ENCODE measurements at regions not wholly inside any gene's neighbourhood (a gene's known extent, or its start where the extent isn't known, plus 50 kb on each side); places are given as distances from the start of the nearest gene placed in this dataset.

GRCh38 chr6:155589190-155589589, 133.6 kb upstream of the NOX3 start:
- Histone ChIP-seq H2BK20ac (ENCODE audit: low read depth, low read length) (no peak overlapping the region), H3K9me1 (ENCODE audit: insufficient read depth, low read length) (no peaks in the 10 kb centered on the region), H3K9ac (ENCODE audit: low read depth, low read length) (no peak overlapping the region), H2AK9ac (replicated peaks; ENCODE audit: low read depth, low read length, poor library complexity) (no peak overlapping the region), H3K79me1 (ENCODE audit: low read depth in 1 of 2, low read length in 2 of 2) (no peaks in the 10 kb centered on the region), H4K20me1 (ENCODE audit: insufficient read depth, low read length) (no peaks in the 10 kb centered on the region), H3K4me3 (ENCODE audit: insufficient read depth, low read depth, low read length) (no peak overlapping the region), H2BK15ac (ENCODE audit: low read depth, low read length) (no peak overlapping the region), H3K23ac (ENCODE audit: low read depth, low read length) (no peak overlapping the region), H2BK5ac (ENCODE audit: low read depth, low read length, poor library complexity, severe bottlenecking) (no peak overlapping the region), H4K5ac (ENCODE audit: low read depth, low read length) (no peak overlapping the region), H3K4me1 (ENCODE audit: control insufficient read depth, insufficient read depth, low read length) (no peaks in the 10 kb centered on the region), H2BK120ac (ENCODE audit: low read depth, low read length) (no peak overlapping the region), H3K14ac (replicated peaks; ENCODE audit: low read depth, low read length) (no peak overlapping the region), H3K27ac (ENCODE audit: insufficient read depth, low read length) (no peak overlapping the region), H3K56ac (ENCODE audit: extremely low read depth, insufficient read depth, low read length) (no peak overlapping the region), H4K8ac (ENCODE audit: low read depth in 2 of 2, low read length in 2 of 2) (no peak overlapping the region), H3K27me3 (ENCODE audit: control insufficient read depth, insufficient read depth, low read length) (no peaks in the 10 kb centered on the region), H3K18ac (ENCODE audit: low read depth, low read length) (no peak overlapping the region), H2AK5ac (ENCODE audit: low read depth, low read length) (no peak overlapping the region), H4K91ac (ENCODE audit: insufficient read depth, low read depth, low read length) (no peak overlapping the region), H2AFZ (replicated peaks; ENCODE audit: low read length, poor library complexity) (no peak overlapping the region), H3K36me3 (ENCODE audit: control insufficient read depth, insufficient read depth, low read length) (no peaks in the 10 kb centered on the region), H3K4ac (ENCODE audit: low read depth, low read length) (no peak overlapping the region), H3K4me2 (ENCODE audit: low read depth, low read length) (no peak overlapping the region), H3K9me3 (ENCODE audit: control insufficient read depth, insufficient read depth, low read length) (0 out of 2 replicates have a peak, but pooled peaks cover 3% of the 10 kb centered on the region)
- in situ Hi-C loops (cut with MboI; ENCODE audit: low sequenced_read_pairs) (no loop called here), dilution Hi-C loops (cut with HindIII; ENCODE audit: low sequenced_read_pairs, unreplicated experiment) (no loop called here), intact Hi-C loops (cut with micrococcal nuclease) (no loop called here)
- ATAC-seq (ENCODE audit: low read depth) (no peak), DNase-seq (no peak)
- no CpG with 5 or more reads among the region's 2 CpGs for WGBS, 2 experiments (ENCODE audit: extremely low coverage in 2 of 2, insufficient read length in 1 of 2)
- no TSS peak for BruUV-seq (replicated peaks)
- TF ChIP-seq BHLHE40 (IDR thresholded peaks at IDR 0.05; ENCODE audit: low read depth, low read length) (no peak), MXI1 (IDR thresholded peaks at IDR 0.05; ENCODE audit: borderline replicate concordance, low read depth, low read length) (no peak), USF2 (IDR thresholded peaks at IDR 0.05; ENCODE audit: low read depth, low read length) (no peak), NFE2L2 (IDR thresholded peaks at IDR 0.05; ENCODE audit: low read depth, low read length) (no peak), RCOR1 (IDR thresholded peaks at IDR 0.05; ENCODE audit: insufficient replicate concordance, low read length) (no peak), CEBPB (IDR thresholded peaks at IDR 0.05; ENCODE audit: low read depth, low read length) (no peak), MAZ (IDR thresholded peaks at IDR 0.05; ENCODE audit: borderline replicate concordance, low read depth, low read length) (no peak), CHD1 (IDR thresholded peaks at IDR 0.05; ENCODE audit: low read depth, low read length) (no peak), CTCF (conservative IDR thresholded peaks at IDR 0.05; ENCODE audit: low read depth, low read length) (no peak), RAD21 (IDR thresholded peaks at IDR 0.05; ENCODE audit: low read length) (no peak), MAFK (IDR thresholded peaks at IDR 0.05; ENCODE audit: low read depth, low read length) (no peak), SMC3 (IDR thresholded peaks at IDR 0.05; ENCODE audit: low read depth, low read length) (no peak), ELK1 (IDR thresholded peaks at IDR 0.05; ENCODE audit: borderline replicate concordance, low read depth, low read length) (no peak), FOS (IDR thresholded peaks at IDR 0.05; ENCODE audit: low read depth, low read length) (no peak), RFX5 (IDR thresholded peaks at IDR 0.05; ENCODE audit: low read depth, low read length) (no peak), POLR2A (IDR thresholded peaks at IDR 0.05; ENCODE audit: low read depth, low read length) (no peak)
- ChIA-PET CTCF (interaction anchor here (0.6 to 1.2 kb wide), 2 partner anchors 9 to 1431 kb away, joined by 4 read pairs; no protein-coding TSS in a partner anchor), POLR2A (ENCODE audit: unreplicated experiment) (no interaction called here)
